Lower leg skin (tissue), 3 donors: ENCODE measurements at regions not wholly inside any gene's neighbourhood (a gene's known extent, or its start where the extent isn't known, plus 50 kb on each side); places are given as distances from the start of the nearest gene placed in this dataset.

Experiments used
- POLR2A ChIP-seq, 2 donors: fragments of 450-650 bp; IDR thresholded peaks; one replicate each; pipeline ENCODE4 v1.6.1; 2016 to 2017; ENCODE audit warnings: antibody characterized with exemption in 2 of 2, mild to moderate bottlenecking in 1 of 2, moderate library complexity in 1 of 2
- TF ChIP-seq, protein P1 (sequence below), 3 donors: fragments of 450-650 bp; IDR thresholded peaks; one replicate each; pipeline ENCODE4 v1.5.1; 2016; ENCODE audit warnings: antibody characterized with exemption in 3 of 3, mild to moderate bottlenecking in 3 of 3, moderate library complexity in 2 of 3

DNA sequence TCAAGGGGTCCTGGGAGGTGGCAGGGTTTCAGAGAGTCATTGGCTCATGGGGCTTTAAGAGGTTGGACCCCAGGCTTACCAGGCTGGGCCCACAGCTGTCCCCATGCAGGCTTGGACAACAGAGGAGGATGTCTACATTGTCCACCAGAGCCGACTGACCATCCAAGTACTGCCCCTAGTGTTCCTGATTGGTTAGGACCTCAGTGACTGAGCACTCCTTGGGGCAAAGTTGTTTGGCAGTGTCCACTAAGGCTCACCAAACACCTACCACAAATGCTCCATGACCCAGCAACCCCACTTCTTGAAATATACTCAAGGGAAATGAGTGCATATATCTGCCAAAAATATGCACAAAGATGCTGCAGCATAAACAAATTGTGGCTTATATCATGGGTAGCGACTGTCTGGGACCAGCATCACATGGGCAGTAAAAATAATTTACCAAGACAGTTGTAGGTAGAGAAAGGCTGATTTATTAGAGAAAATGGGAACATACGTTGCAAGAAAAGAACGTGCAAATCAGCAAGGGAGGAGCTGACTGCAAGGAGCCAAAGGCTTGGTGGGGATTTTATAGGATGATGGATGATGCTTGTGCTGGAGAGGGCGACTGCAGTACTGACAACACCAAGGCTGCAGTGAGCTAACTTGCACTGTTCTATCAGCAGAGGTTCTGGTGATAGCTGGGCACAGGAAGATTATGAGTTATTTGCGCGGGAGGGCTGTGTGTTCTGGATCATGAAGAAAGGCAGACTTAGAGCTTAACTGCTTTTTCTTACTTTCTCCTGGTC is 265.2 kb downstream of the GADD45G start:
- TF ChIP-seq, protein P1, sequence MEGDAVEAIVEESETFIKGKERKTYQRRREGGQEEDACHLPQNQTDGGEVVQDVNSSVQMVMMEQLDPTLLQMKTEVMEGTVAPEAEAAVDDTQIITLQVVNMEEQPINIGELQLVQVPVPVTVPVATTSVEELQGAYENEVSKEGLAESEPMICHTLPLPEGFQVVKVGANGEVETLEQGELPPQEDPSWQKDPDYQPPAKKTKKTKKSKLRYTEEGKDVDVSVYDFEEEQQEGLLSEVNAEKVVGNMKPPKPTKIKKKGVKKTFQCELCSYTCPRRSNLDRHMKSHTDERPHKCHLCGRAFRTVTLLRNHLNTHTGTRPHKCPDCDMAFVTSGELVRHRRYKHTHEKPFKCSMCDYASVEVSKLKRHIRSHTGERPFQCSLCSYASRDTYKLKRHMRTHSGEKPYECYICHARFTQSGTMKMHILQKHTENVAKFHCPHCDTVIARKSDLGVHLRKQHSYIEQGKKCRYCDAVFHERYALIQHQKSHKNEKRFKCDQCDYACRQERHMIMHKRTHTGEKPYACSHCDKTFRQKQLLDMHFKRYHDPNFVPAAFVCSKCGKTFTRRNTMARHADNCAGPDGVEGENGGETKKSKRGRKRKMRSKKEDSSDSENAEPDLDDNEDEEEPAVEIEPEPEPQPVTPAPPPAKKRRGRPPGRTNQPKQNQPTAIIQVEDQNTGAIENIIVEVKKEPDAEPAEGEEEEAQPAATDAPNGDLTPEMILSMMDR (IDR thresholded peaks at IDR 0.05) = no peak
- no peak for TF ChIP-seq POLR2A (IDR thresholded peaks at IDR 0.05)
